Gastrocnemius medialis (tissue), 4 donors: ENCODE measurements at regions not wholly inside any gene's neighbourhood (a gene's known extent, or its start where the extent isn't known, plus 50 kb on each side); places are given as distances from the start of the nearest gene placed in this dataset.

ENCODE experiments used
- ATAC-seq, 2 donors: fragments of 150-250 bp; one replicate each; pipeline ENCODE4 v1.9.1; 2016
- DNase-seq, 2 donors: peaks; one replicate each; pipeline ENCODE4 v3.0.0-alpha.2; 2019
- H3K27ac ChIP-seq, 4 donors: fragments of 200-600 bp; sonication (generic); 1 replicate in 1 of 4; 2 replicates in 3 of 4; pipeline ENCODE4 v1.5.1; 2016 to 2018; ENCODE audit warnings: mild to moderate bottlenecking in 2 of 4, moderate library complexity in 1 of 4
- H3K27me3 ChIP-seq, 3 donors: fragments of 200-600 bp; sonication (generic) in 2 of 3; 1 replicate in 1 of 3; 2 replicates in 2 of 3; pipeline versions ENCODE4 v1.5.1 to v1.6.0; 2016 to 2019; ENCODE audit warnings: mild to moderate bottlenecking in 1 of 3, moderate library complexity in 1 of 3
- H3K36me3 ChIP-seq, 2 donors: fragments of 200-600 bp; sonication (generic) in 1 of 2; one replicate each; pipeline ENCODE4 v1.5.1; 2017 to 2018
- H3K4me1 ChIP-seq, 2 donors: fragments of 200-600 bp; sonication (generic) in 1 of 2; one replicate each; pipeline ENCODE4 v1.5.1; 2016 to 2017; ENCODE audit warnings: mild to moderate bottlenecking in 2 of 2
- H3K4me3 ChIP-seq, 4 donors: fragments of 200-600 bp; sonication (generic) in 3 of 4; 1 replicate in 1 of 4; 2 replicates in 3 of 4; pipeline ENCODE4 v1.5.1; 2016 to 2019; ENCODE audit warnings: mild to moderate bottlenecking in 2 of 4
- H3K9me3 ChIP-seq, 3 donors: fragments of 200-600 bp; sonication (generic) in 2 of 3; 1 replicate in 1 of 3; 2 replicates in 2 of 3; pipeline ENCODE4 v1.5.1; 2016 to 2019
- CTCF ChIP-seq, 5 experiments: fragments of 450-650 bp in 3 of 5; fragments of 200-600 bp in 2 of 5; sonication (generic) in 2 of 5; IDR thresholded peaks in 4 of 5; conservative IDR thresholded peaks in 1 of 5; 1 replicate in 4 of 5; 2 replicates in 1 of 5; pipeline ENCODE4 v1.5.1; 2016 to 2019; ENCODE audit warnings: antibody characterized with exemption in 5 of 5, mild to moderate bottlenecking in 3 of 5, moderate library complexity in 3 of 5
- POLR2A ChIP-seq, 2 donors: fragments of 450-650 bp; IDR thresholded peaks; one replicate each; pipeline ENCODE4 v1.6.1; 2017; ENCODE audit warnings: antibody characterized with exemption in 2 of 2, mild to moderate bottlenecking in 2 of 2, moderate library complexity in 2 of 2
- in situ Hi-C, 4 donors: fragments of 200-750 bp; cut with MboI; loops; one replicate each; pipeline versions ENCODE4 v1.15.0 to v1.8.0; 2017; ENCODE audit warnings: low sequenced_read_pairs in 4 of 4
- intact Hi-C: fragments of 100-400 bp; cut with DNase I; formaldehyde crosslinking; loops from one replicate; pipeline ENCODE4 v1.15.1; 2023; ENCODE audit warnings: low total_unique reads

- Histone ChIP-seq H3K4me3 (no peak overlapping the region), H3K27ac (no peak overlapping the region), H3K4me1 (no peaks in the 10 kb centered on the region), H3K36me3 (no peaks in the 10 kb centered on the region), H3K9me3 (no peaks in the 10 kb centered on the region), H3K27me3 (no peaks in the 10 kb centered on the region)
- TF ChIP-seq POLR2A (IDR thresholded peaks at IDR 0.05), result no peak
- TF ChIP-seq CTCF (IDR thresholded peaks at IDR 0.05 in 4 of 5, conservative IDR thresholded peaks at IDR 0.05 in 1 of 5), result no peak
- intact Hi-C loops, result no loop called here
- ATAC-seq, result no peak
- no peak for DNase-seq
- in situ Hi-C loops, result no loop called here
These were observed 926.5 kb upstream of the CDH6 start for GRCh38 chr5:30267026-30267425.

- in situ Hi-C loops (no loop called here), intact Hi-C loops (no loop called here)
- TF ChIP-seq POLR2A (IDR thresholded peaks at IDR 0.05) (no peak), CTCF (IDR thresholded peaks at IDR 0.05 in 4 of 5, conservative IDR thresholded peaks at IDR 0.05 in 1 of 5) (no peak)
- no peak for DNase-seq
- Histone ChIP-seq H3K4me3 (no peak overlapping the region), H3K27ac (no peak overlapping the region), H3K9me3 (no peaks in the 10 kb centered on the region), H3K36me3 (no peaks in the 10 kb centered on the region), H3K27me3 (no peaks in the 10 kb centered on the region), H3K4me1 (no peaks in the 10 kb centered on the region)
- no peak for ATAC-seq
These were observed 954.0 kb upstream of the CDH6 start for GRCh38 chr5:30239331-30240022.

GRCh38 chr5:30237189-30237588 is 956.3 kb upstream of the CDH6 start:
- TF ChIP-seq POLR2A (IDR thresholded peaks at IDR 0.05), result no peak
- no peak for TF ChIP-seq CTCF (IDR thresholded peaks at IDR 0.05 in 4 of 5, conservative IDR thresholded peaks at IDR 0.05 in 1 of 5)
- intact Hi-C loops, result no loop called here
- ATAC-seq, result no peak
- Histone ChIP-seq H3K27me3 (no peaks in the 10 kb centered on the region), H3K4me3 (no peak overlapping the region), H3K4me1 (no peaks in the 10 kb centered on the region), H3K9me3 (no peaks in the 10 kb centered on the region), H3K27ac (no peak overlapping the region), H3K36me3 (no peaks in the 10 kb centered on the region)
- in situ Hi-C loops, result no loop called here
- no peak for DNase-seq

GRCh38 chr5:30209755-30210154 is 983.7 kb upstream of the CDH6 start:
- H3K9me3 ChIP-seq, result no peaks in the 10 kb centered on the region
- DNase-seq, result no peak
- ATAC-seq, result no peak
- H3K36me3 ChIP-seq, result no peaks in the 10 kb centered on the region
- no peaks in the 10 kb centered on the region for H3K27me3 ChIP-seq
- H3K4me1 ChIP-seq, result no peaks in the 10 kb centered on the region
- in situ Hi-C loops (no loop called here), intact Hi-C loops (no loop called here)
- H3K27ac ChIP-seq, result no peak overlapping the region
- TF ChIP-seq CTCF (IDR thresholded peaks at IDR 0.05 in 4 of 5, conservative IDR thresholded peaks at IDR 0.05 in 1 of 5), result no peak
- TF ChIP-seq POLR2A (IDR thresholded peaks at IDR 0.05), result no peak
- H3K4me3 ChIP-seq, result no peak overlapping the region

GRCh38 chr5:30197662-30198061 is 995.8 kb upstream of the CDH6 start:
- TF ChIP-seq POLR2A (IDR thresholded peaks at IDR 0.05) (no peak), CTCF (IDR thresholded peaks at IDR 0.05 in 4 of 5, conservative IDR thresholded peaks at IDR 0.05 in 1 of 5) (no peak)
- no peak for ATAC-seq
- in situ Hi-C loops, result no loop called here

More at GRCh38 chr5:30197662-30198061, 995.8 kb upstream of the CDH6 start:
- Histone ChIP-seq H3K36me3 (no peaks in the 10 kb centered on the region), H3K27me3 (no peaks in the 10 kb centered on the region), H3K9me3 (no peaks in the 10 kb centered on the region), H3K27ac (no peak overlapping the region), H3K4me1 (no peaks in the 10 kb centered on the region), H3K4me3 (no peak overlapping the region)
- intact Hi-C loops, result no loop called here
- DNase-seq, result no peak
